Testis (tissue), 2 donors: ENCODE measurements at regions not wholly inside any gene's neighbourhood (a gene's known extent, or its start where the extent isn't known, plus 50 kb on each side); places are given as distances from the start of the nearest gene placed in this dataset.

Experiments
- DNase-seq: peaks from one replicate; pipeline ENCODE4 v3.0.0-alpha.2; 2019
- H3K27ac ChIP-seq, 2 donors: fragments of 200-600 bp; sonication (generic); one replicate each; pipeline ENCODE4 v1.5.1; 2019
- H3K27me3 ChIP-seq: fragments of 200-600 bp; sonication (generic); one replicate; pipeline ENCODE4 v1.5.1; 2019
- H3K36me3 ChIP-seq: fragments of 200-600 bp; sonication (generic); one replicate; pipeline ENCODE4 v1.5.1; 2017; ENCODE audit warnings: low read depth; ENCODE audit errors: missing control alignments
- H3K4me1 ChIP-seq: fragments of 200-600 bp; sonication (generic); one replicate; pipeline ENCODE4 v1.5.1; 2019
- H3K4me3 ChIP-seq, 2 donors: fragments of 200-600 bp; sonication (generic); one replicate each; pipeline ENCODE4 v1.5.1; 2017 to 2019
- H3K9me3 ChIP-seq: fragments of 200-600 bp; sonication (generic); one replicate; pipeline ENCODE4 v1.5.1; 2017
- POLR2A ChIP-seq: fragments of 450-650 bp; IDR thresholded peaks from one replicate; pipeline ENCODE4 v1.6.1; 2017; ENCODE audit warnings: antibody characterized with exemption, mild to moderate bottlenecking, moderate library complexity
- WGBS, 2 donors: methylation state at CpG; one replicate each; pipeline ENCODE4 v1.1.5; 2018; 5-methylcytosine and 5-hydroxymethylcytosine counted together
- intact Hi-C: fragments of 100-400 bp; cut with DNase I; formaldehyde crosslinking; loops from one replicate; pipeline ENCODE4 v1.15.1; 2023; ENCODE audit warnings: low total_unique reads
- TF ChIP-seq, protein P1 (sequence below), 3 experiments: fragments of 450-650 bp in 2 of 3; fragments of 200-600 bp in 1 of 3; sonication (generic) in 1 of 3; IDR thresholded peaks; one replicate each; pipeline ENCODE4 v1.5.1; 2016 to 2019; ENCODE audit warnings: antibody characterized with exemption in 3 of 3, mild to moderate bottlenecking in 2 of 3, moderate library complexity in 1 of 3

DNA sequence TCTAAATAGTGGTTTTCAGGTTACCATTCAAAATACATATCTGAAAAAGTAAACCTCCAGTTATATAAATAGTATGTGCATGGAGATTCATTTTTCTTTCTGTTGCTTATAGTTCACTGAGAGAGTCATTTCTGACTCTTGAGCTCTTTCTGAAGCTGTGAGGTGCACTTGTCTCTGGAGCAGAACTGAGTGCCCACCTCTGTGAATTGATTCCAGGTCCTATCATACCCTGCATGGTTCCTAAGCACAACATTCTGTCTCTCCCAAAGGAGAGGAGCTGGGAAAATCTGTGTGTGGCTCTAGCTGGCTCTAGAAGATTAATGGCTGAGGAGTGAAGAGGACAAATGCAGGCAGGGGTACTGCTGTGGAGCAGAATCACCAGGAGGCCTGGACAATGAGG is 161.6 kb upstream of the HCCS start:
- Histone ChIP-seq H3K27ac (no peak overlapping the region), H3K36me3 (no peaks in the 10 kb centered on the region), H3K27me3 (no peaks in the 10 kb centered on the region), H3K4me3 (no peak overlapping the region), H3K9me3 (no peaks in the 10 kb centered on the region), H3K4me1 (no peaks in the 10 kb centered on the region)
- no peak for TF ChIP-seq POLR2A
- TF ChIP-seq, protein P1, sequence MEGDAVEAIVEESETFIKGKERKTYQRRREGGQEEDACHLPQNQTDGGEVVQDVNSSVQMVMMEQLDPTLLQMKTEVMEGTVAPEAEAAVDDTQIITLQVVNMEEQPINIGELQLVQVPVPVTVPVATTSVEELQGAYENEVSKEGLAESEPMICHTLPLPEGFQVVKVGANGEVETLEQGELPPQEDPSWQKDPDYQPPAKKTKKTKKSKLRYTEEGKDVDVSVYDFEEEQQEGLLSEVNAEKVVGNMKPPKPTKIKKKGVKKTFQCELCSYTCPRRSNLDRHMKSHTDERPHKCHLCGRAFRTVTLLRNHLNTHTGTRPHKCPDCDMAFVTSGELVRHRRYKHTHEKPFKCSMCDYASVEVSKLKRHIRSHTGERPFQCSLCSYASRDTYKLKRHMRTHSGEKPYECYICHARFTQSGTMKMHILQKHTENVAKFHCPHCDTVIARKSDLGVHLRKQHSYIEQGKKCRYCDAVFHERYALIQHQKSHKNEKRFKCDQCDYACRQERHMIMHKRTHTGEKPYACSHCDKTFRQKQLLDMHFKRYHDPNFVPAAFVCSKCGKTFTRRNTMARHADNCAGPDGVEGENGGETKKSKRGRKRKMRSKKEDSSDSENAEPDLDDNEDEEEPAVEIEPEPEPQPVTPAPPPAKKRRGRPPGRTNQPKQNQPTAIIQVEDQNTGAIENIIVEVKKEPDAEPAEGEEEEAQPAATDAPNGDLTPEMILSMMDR (IDR thresholded peaks at IDR 0.05): no peak
- intact Hi-C loops: no loop called here
- no peak for DNase-seq

DNA sequence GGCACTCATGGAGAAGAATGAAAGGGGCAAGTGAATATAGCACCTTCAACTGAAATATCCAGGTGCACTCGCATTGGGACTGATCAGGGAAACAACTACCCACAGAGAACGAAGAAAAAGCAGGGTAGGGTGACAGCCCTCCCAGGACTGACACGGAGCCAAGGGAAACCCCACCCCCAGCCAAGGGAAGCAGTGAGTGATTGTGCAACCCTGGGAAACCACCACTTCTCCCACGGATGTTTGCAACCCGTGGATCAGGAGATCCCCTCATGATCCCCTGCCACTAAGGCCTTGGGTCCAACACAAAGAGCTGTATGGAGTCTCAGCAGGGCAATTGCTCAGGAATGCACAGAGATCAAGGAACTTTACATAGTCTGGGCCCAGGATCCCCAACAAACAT is 158.5 kb upstream of the HCCS start:
- H3K4me3 ChIP-seq: no peak overlapping the region
- no peak for DNase-seq
- intact Hi-C loops: no loop called here

DNA sequence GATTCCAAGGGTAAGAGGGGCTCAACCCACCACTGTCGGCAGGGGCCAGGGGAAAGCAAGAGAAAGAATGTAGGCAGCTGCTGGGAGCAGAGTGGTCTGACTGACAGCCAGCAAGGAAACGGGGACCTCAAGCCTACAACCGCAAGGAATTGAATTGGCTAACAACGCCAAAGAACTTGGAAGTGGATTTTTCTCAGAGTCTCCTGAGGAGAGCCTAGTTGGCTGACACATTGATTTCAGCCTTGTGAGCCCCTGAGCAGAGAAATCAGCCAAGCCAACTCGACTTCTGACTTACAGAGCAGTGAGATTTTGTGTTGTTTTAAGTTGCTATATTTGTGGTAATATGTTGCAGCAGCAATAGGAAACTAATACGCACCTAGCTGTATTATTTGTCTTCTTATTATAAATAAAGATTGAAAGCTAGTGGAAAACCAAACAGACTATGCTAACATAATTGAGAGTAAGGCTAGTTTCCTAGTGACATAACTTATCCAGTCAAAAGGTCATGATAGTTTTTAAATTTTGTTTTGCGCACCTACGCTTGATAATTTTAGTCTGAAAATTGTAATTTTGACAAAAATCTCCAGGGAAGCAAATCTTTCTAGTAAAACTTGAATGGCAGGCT is 145.8 kb upstream of the HCCS start:
- 92 to 93% methylated on average over 7 to 8 of the region's 8 CpGs for WGBS, 2 donors

More for the DNA sequence above, 158.5 kb upstream of the HCCS start:
- Histone ChIP-seq H3K27me3 (no peaks in the 10 kb centered on the region), H3K36me3 (no peaks in the 10 kb centered on the region), H3K4me1 (no peaks in the 10 kb centered on the region), H3K9me3 (no peaks in the 10 kb centered on the region), H3K27ac (no peak overlapping the region)
- TF ChIP-seq POLR2A: no peak
- TF ChIP-seq, protein P1 (IDR thresholded peaks at IDR 0.05): no peak
- 73 to 83% methylated on average over 1 to 5 of the region's 5 CpGs for WGBS, 2 donors

DNA sequence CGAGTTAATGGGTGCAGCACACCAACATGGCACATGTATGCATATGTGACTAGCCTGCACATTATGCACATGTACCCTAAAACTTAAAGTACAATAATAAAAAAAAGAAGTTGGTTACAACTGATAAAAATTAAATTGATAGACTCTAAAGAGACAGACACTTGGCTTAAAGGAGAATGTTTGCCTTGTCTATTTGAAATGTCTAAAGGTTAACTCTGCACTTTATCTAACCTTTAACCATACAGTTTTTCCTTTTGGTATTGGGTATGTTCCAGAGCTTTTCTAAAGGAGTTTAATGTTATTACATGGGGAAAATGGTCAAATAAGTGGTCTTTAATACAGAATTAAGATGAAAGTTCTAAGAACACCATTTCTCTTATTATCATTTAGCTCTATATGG is 145.1 kb upstream of the HCCS start:
- 75 to 100% methylated on average over 1 of the region's 1 CpG for WGBS, 2 donors
- H3K27me3 ChIP-seq: no peaks in the 10 kb centered on the region

More for the DNA sequence above, 145.8 kb upstream of the HCCS start:
- H3K27me3 ChIP-seq: no peaks in the 10 kb centered on the region
- no peaks in the 10 kb centered on the region for H3K9me3 ChIP-seq
- no peaks in the 10 kb centered on the region for H3K36me3 ChIP-seq
- intact Hi-C loops: no loop called here
- H3K4me1 ChIP-seq: no peaks in the 10 kb centered on the region
- TF ChIP-seq POLR2A: no peak
- TF ChIP-seq, protein P1 (IDR thresholded peaks at IDR 0.05): no peak
- H3K27ac ChIP-seq: no peak overlapping the region
- H3K4me3 ChIP-seq: no peak overlapping the region
- DNase-seq: no peak

More for the DNA sequence above, 145.1 kb upstream of the HCCS start:
- Histone ChIP-seq H3K27ac (no peak overlapping the region), H3K4me1 (no peaks in the 10 kb centered on the region), H3K36me3 (no peaks in the 10 kb centered on the region), H3K9me3 (no peaks in the 10 kb centered on the region), H3K4me3 (no peak overlapping the region)
- TF ChIP-seq, protein P1 (IDR thresholded peaks at IDR 0.05): no peak
- TF ChIP-seq POLR2A: no peak
- no peak for DNase-seq
- intact Hi-C loops: no loop called here
